Activated naive CD8-positive, alpha-beta T cell treated with anti-CD3 and anti-CD28 coated beads, Interleukin-2, amount 10 ng/mL, durations not matched to agents 7 days and 5 days (primary cell): ENCODE measurements at regions not wholly inside any gene's neighbourhood (a gene's known extent, or its start where the extent isn't known, plus 50 kb on each side); places are given as distances from the start of the nearest gene placed in this dataset.

Source experiments
- ATAC-seq: fragments of 150-1000 bp; cut with Tn5 transposase; one replicate; pipeline ENCODE4 v1.10.0; 2021; ENCODE audit warnings: low read depth, moderate library complexity
- POLR2A ChIA-PET: fragments of 350-600 bp; sonication (Branson Sonifier 250); formaldehyde crosslinking; loops from one replicate; lab custom pipeline; 2021; ENCODE audit warnings: antibody characterized with exemption; lab: Charles Lee
- DNase-seq: peaks from one replicate; pipeline ENCODE4 v3.0.0; 2021
- H3K27ac Mint-ChIP-seq: one replicate; pipeline ENCODE4 v1.8.0; 2022; ENCODE audit warnings: mild to moderate bottlenecking, mixed read lengths
- H3K27me3 Mint-ChIP-seq: one replicate; pipeline ENCODE4 v1.8.0; 2022; ENCODE audit warnings: mild to moderate bottlenecking, moderate library complexity, mixed read lengths
- H3K36me3 Mint-ChIP-seq: one replicate; pipeline ENCODE4 v1.8.0; 2021; ENCODE audit warnings: mild to moderate bottlenecking, mixed read lengths
- H3K4me1 Mint-ChIP-seq: one replicate; pipeline ENCODE4 v1.8.0; 2021; ENCODE audit warnings: mixed read lengths
- H3K4me3 Mint-ChIP-seq: one replicate; pipeline ENCODE4 v1.8.0; 2022; ENCODE audit warnings: mild to moderate bottlenecking, moderate library complexity, mixed read lengths
- H3K9me3 Mint-ChIP-seq: one replicate; pipeline ENCODE4 v1.8.0; 2021; ENCODE audit warnings: mixed read lengths

DNA sequence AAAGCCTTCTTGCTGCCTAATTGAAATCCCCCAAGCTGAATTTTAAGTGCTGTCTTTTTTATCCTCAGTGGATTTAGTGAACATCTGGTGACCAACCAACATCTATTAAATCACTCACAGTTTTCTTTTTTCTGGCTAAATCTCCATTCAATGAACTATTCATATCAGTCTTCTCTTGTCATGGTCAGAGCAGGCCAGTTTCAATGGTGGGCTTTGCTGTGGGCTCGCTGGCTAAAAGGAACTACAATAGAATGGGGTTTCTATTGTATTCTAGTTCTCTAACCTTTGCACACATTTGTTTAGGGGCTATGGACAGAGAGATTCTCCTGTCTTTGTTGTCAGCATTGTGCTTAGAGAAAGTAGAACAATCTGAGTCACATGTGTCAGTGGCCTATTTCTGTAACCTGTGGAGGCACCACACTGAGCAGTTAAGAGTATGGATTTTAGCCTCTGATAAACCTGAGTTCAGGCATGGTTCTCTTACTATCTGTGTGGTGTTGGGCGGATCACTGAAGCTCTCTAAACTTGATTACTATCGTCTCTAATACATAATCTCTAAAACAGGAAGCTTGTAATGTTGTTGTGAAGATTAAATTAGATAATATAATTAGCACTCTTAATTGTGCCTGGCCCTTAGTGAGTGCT, 94.2 kb upstream of the CADM1 start:
- no peak for ATAC-seq
- Mint-ChIP-seq H3K36me3 (no peaks in the 10 kb centered on the region), H3K9me3 (peaks cover 1% of the 10 kb centered on the region), H3K27me3 (no peaks in the 10 kb centered on the region), H3K4me1 (no peaks in the 10 kb centered on the region), H3K27ac (no peak overlapping the region), H3K4me3 (no peak overlapping the region)
- DNase-seq: no peak
- POLR2A ChIA-PET: no interaction called here

- Mint-ChIP-seq H3K36me3 (no peaks in the 10 kb centered on the region), H3K27me3 (no peaks in the 10 kb centered on the region), H3K4me3 (no peak overlapping the region), H3K27ac (no peak overlapping the region), H3K4me1 (no peaks in the 10 kb centered on the region), H3K9me3 (peaks cover 4% of the 10 kb centered on the region)
- no peak for DNase-seq
- no peak for ATAC-seq
- POLR2A ChIA-PET: no interaction called here
Observed at GRCh38 chr11:115591380-115591779, 87.2 kb upstream of the CADM1 start.

DNA sequence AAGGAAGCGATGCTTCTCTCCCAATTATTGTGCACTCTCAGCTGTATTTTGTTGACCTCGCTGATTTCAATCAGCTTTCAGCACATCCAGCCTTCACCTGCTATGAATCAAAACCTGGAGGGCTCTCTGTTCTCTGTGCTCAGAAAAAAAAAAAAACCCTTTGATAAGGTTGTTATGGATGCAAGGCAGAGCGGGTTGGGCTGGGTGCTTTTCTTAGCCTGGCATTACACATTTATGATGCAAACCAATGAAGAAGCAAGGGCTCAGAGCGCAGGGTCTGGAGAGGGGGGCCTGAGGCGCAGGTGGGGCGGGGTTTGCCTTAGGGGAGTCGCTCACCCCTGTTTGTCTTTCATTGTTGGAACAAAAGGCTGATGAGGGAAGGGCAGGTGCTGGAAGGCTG, 86.0 kb upstream of the CADM1 start:
- Mint-ChIP-seq H3K27me3 (no peaks in the 10 kb centered on the region), H3K9me3 (peaks cover 4% of the 10 kb centered on the region), H3K27ac (no peak overlapping the region), H3K4me1 (no peaks in the 10 kb centered on the region), H3K4me3 (no peak overlapping the region), H3K36me3 (no peaks in the 10 kb centered on the region)
- POLR2A ChIA-PET: no interaction called here
- ATAC-seq: no peak
- no peak for DNase-seq

- no peak for DNase-seq
- H3K9me3 Mint-ChIP-seq: peaks cover 4% of the 10 kb centered on the region
- ATAC-seq: no peak
- H3K4me1 Mint-ChIP-seq: no peaks in the 10 kb centered on the region
- H3K36me3 Mint-ChIP-seq: no peaks in the 10 kb centered on the region
- POLR2A ChIA-PET: no interaction called here
- no peaks in the 10 kb centered on the region for H3K27me3 Mint-ChIP-seq
- no peak overlapping the region for H3K4me3 Mint-ChIP-seq
- H3K27ac Mint-ChIP-seq: no peak overlapping the region
Observed at GRCh38 chr11:115587718-115588342, 83.6 kb upstream of the CADM1 start.

- H3K27me3 Mint-ChIP-seq: no peaks in the 10 kb centered on the region
- peaks cover 2% of the 10 kb centered on the region for H3K9me3 Mint-ChIP-seq
- H3K4me1 Mint-ChIP-seq: no peaks in the 10 kb centered on the region
- no peaks in the 10 kb centered on the region for H3K36me3 Mint-ChIP-seq
- DNase-seq (no peak), ATAC-seq (no peak)
- H3K4me3 Mint-ChIP-seq: no peak overlapping the region
- no peak overlapping the region for H3K27ac Mint-ChIP-seq
- POLR2A ChIA-PET: no interaction called here
Observed at GRCh38 chr11:115585361-115586024, 81.3 kb upstream of the CADM1 start.

- H3K4me3 Mint-ChIP-seq: no peak overlapping the region
- no peaks in the 10 kb centered on the region for H3K9me3 Mint-ChIP-seq
- DNase-seq (no peak), ATAC-seq (no peak)
- no peaks in the 10 kb centered on the region for H3K36me3 Mint-ChIP-seq
- H3K4me1 Mint-ChIP-seq: no peaks in the 10 kb centered on the region
- POLR2A ChIA-PET: no interaction called here
- H3K27ac Mint-ChIP-seq: no peak overlapping the region
- no peaks in the 10 kb centered on the region for H3K27me3 Mint-ChIP-seq
Observed at GRCh38 chr11:115581871-115582639, 77.8 kb upstream of the CADM1 start.

- H3K27me3 Mint-ChIP-seq: no peaks in the 10 kb centered on the region
- no peaks in the 10 kb centered on the region for H3K4me1 Mint-ChIP-seq
- no peaks in the 10 kb centered on the region for H3K9me3 Mint-ChIP-seq
- H3K27ac Mint-ChIP-seq: no peak overlapping the region
- no peaks in the 10 kb centered on the region for H3K36me3 Mint-ChIP-seq
- ATAC-seq (no peak), DNase-seq (no peak)
- POLR2A ChIA-PET: no interaction called here
- H3K4me3 Mint-ChIP-seq: no peak overlapping the region
Observed at GRCh38 chr11:115580927-115581680, 76.9 kb upstream of the CADM1 start.

DNA sequence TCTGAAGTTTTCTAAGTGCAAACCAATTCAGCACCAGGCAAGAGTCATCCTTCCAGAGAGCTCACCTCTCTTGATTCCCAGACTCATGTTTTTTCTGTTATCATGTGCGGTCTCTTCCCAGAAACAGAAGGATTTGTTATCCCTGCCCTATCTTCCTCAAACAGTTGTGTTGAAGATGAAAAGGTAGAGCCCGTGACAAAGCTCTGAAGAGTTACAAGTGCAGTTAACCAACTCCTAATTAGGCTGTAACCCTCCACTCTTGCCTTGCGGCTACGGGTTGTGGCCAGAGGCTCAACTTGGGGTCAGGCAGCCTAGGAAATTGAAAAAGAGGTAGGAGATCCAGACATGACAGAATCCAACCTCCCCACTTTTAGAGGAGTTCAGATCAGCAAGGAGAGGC, 76.2 kb upstream of the CADM1 start:
- POLR2A ChIA-PET: no interaction called here
- no peaks in the 10 kb centered on the region for H3K9me3 Mint-ChIP-seq
- H3K36me3 Mint-ChIP-seq: no peaks in the 10 kb centered on the region
- no peak for DNase-seq
- H3K27ac Mint-ChIP-seq: no peak overlapping the region
- H3K27me3 Mint-ChIP-seq: no peaks in the 10 kb centered on the region
- ATAC-seq: no peak
- H3K4me3 Mint-ChIP-seq: no peak overlapping the region
- H3K4me1 Mint-ChIP-seq: no peaks in the 10 kb centered on the region

GRCh38 chr11:115579181-115579825, 75.1 kb upstream of the CADM1 start:
- no peaks in the 10 kb centered on the region for H3K9me3 Mint-ChIP-seq
- no peak overlapping the region for H3K4me3 Mint-ChIP-seq
- ATAC-seq (no peak), DNase-seq (no peak)
- H3K27me3 Mint-ChIP-seq: no peaks in the 10 kb centered on the region
- H3K27ac Mint-ChIP-seq: no peak overlapping the region
- no peaks in the 10 kb centered on the region for H3K4me1 Mint-ChIP-seq
- H3K36me3 Mint-ChIP-seq: no peaks in the 10 kb centered on the region
- POLR2A ChIA-PET: no interaction called here

DNA sequence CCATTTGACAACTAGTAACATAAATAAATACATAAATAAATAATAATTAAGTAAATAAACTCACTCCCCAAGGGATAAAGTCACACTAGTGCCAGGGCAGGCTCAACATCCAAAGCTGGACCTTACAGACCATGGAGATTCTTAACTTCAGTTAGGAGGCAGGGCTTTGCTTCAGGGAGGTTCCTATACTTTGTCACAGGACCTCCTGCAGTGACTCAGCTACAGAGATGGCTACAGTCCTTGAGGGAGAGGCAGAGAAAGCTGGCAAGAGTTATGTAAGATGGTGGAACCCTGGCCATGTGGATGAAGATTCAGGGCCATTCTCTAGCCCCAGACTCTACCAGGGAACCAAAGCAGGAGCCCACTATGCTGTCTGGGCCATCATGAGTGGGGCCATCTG, 74.1 kb upstream of the CADM1 start:
- H3K27me3 Mint-ChIP-seq: no peaks in the 10 kb centered on the region
- POLR2A ChIA-PET: no interaction called here
- no peak overlapping the region for H3K4me3 Mint-ChIP-seq
- no peaks in the 10 kb centered on the region for H3K36me3 Mint-ChIP-seq
- no peak for ATAC-seq
- H3K27ac Mint-ChIP-seq: no peak overlapping the region
- no peaks in the 10 kb centered on the region for H3K9me3 Mint-ChIP-seq
- no peak for DNase-seq
- H3K4me1 Mint-ChIP-seq: no peaks in the 10 kb centered on the region

DNA sequence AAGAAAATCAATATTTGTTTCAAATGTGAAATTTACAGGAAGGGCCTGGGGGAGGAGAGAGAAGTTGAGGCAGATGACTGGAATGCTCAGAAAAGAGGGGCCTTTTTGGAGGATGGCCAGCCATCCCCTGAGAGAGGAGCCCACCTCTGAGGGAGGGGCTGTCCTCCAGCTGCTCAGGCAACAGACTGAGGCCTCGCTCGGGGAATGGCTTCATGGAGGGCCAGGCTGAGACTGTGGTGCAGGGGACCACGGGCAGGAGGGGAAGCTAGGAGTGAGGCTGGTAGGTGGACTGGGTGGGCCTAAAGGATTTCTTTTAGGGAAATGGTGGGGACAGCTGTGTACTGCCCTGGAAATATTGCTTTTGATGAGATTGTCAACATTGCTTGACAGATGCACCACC, 73.5 kb upstream of the CADM1 start:
- H3K4me3 Mint-ChIP-seq: no peak overlapping the region
- H3K36me3 Mint-ChIP-seq: no peaks in the 10 kb centered on the region
- no peaks in the 10 kb centered on the region for H3K9me3 Mint-ChIP-seq
- DNase-seq: no peak
- no peak for ATAC-seq
- H3K27ac Mint-ChIP-seq: no peak overlapping the region
- POLR2A ChIA-PET: no interaction called here
- H3K4me1 Mint-ChIP-seq: no peaks in the 10 kb centered on the region
- H3K27me3 Mint-ChIP-seq: no peaks in the 10 kb centered on the region

GRCh38 chr11:115576606-115577380, 72.6 kb upstream of the CADM1 start:
- POLR2A ChIA-PET: no interaction called here
- no peak overlapping the region for H3K27ac Mint-ChIP-seq
- peaks cover 2% of the 10 kb centered on the region for H3K9me3 Mint-ChIP-seq
- ATAC-seq (no peak), DNase-seq (no peak)
- no peaks in the 10 kb centered on the region for H3K27me3 Mint-ChIP-seq
- H3K4me1 Mint-ChIP-seq: no peaks in the 10 kb centered on the region
- H3K36me3 Mint-ChIP-seq: no peaks in the 10 kb centered on the region
- H3K4me3 Mint-ChIP-seq: no peak overlapping the region
